ENCODE measurements at regions not wholly inside any gene's neighbourhood (a gene's known extent, or its start where the extent isn't known, plus 50 kb on each side); places are given as distances from the start of the nearest gene placed in this dataset.

- H3K27ac ChIP-seq = no peak overlapping the region
- DNase-seq = no peak
- H3K4me1 ChIP-seq = no peaks in the 10 kb centered on the region
- TF ChIP-seq CTCF (IDR thresholded peaks at IDR 0.05) (no peak), POLR2A (IDR thresholded peaks at IDR 0.05) (no peak)
- no peaks in the 10 kb centered on the region for H3K9me3 ChIP-seq
- H3K36me3 ChIP-seq = no peaks in the 10 kb centered on the region
- no peak overlapping the region for H3K4me3 ChIP-seq
- H3K27me3 ChIP-seq = no peaks in the 10 kb centered on the region
Measured at GRCh38 chr4:124044867-124045266, 648.3 kb downstream of the SPRY1 start.

GRCh38 chr4:124046190-124046589 is 649.6 kb downstream of the SPRY1 start:
- Histone ChIP-seq H3K9me3 (no peaks in the 10 kb centered on the region), H3K4me1 (no peaks in the 10 kb centered on the region), H3K27ac (no peak overlapping the region), H3K36me3 (no peaks in the 10 kb centered on the region), H3K27me3 (no peaks in the 10 kb centered on the region), H3K4me3 (no peak overlapping the region)
- TF ChIP-seq CTCF (IDR thresholded peaks at IDR 0.05) (no peak), POLR2A (IDR thresholded peaks at IDR 0.05) (no peak)
- DNase-seq = no peak

GRCh38 chr4:124053872-124054538 is 657.4 kb downstream of the SPRY1 start:
- Histone ChIP-seq H3K27ac (no peak overlapping the region), H3K4me3 (no peak overlapping the region), H3K9me3 (no peaks in the 10 kb centered on the region), H3K27me3 (no peaks in the 10 kb centered on the region), H3K36me3 (no peaks in the 10 kb centered on the region), H3K4me1 (no peaks in the 10 kb centered on the region)
- no peak for DNase-seq
- TF ChIP-seq CTCF (IDR thresholded peaks at IDR 0.05) = no peak
- no peak for TF ChIP-seq POLR2A (IDR thresholded peaks at IDR 0.05)

GRCh38 chr4:124055336-124055735 is 657.2 kb downstream of the ANKRD50 start:
- no peak overlapping the region for H3K27ac ChIP-seq
- no peaks in the 10 kb centered on the region for H3K9me3 ChIP-seq
- DNase-seq = no peak
- H3K4me1 ChIP-seq = no peaks in the 10 kb centered on the region
- no peak overlapping the region for H3K4me3 ChIP-seq
- H3K36me3 ChIP-seq = no peaks in the 10 kb centered on the region
- TF ChIP-seq POLR2A (IDR thresholded peaks at IDR 0.05) = no peak
- TF ChIP-seq CTCF (IDR thresholded peaks at IDR 0.05) = no peak
- H3K27me3 ChIP-seq = no peaks in the 10 kb centered on the region

GRCh38 chr4:124055896-124056295 is 656.6 kb downstream of the ANKRD50 start:
- Histone ChIP-seq H3K36me3 (no peaks in the 10 kb centered on the region), H3K4me3 (no peak overlapping the region), H3K27ac (no peak overlapping the region), H3K27me3 (no peaks in the 10 kb centered on the region), H3K9me3 (no peaks in the 10 kb centered on the region), H3K4me1 (no peaks in the 10 kb centered on the region)
- DNase-seq = no peak
- no peak for TF ChIP-seq CTCF (IDR thresholded peaks at IDR 0.05)
- TF ChIP-seq POLR2A (IDR thresholded peaks at IDR 0.05) = no peak
